ENCODE measurements at regions not wholly inside any gene's neighbourhood (a gene's known extent, or its start where the extent isn't known, plus 50 kb on each side); places are given as distances from the start of the nearest gene placed in this dataset.

GRCh38 chr17:68184141-68184571 is 63.7 kb upstream of the AMZ2 start:
- Histone ChIP-seq H3K9me3 (ENCODE audit: control insufficient read depth in 2 of 2, insufficient read depth in 1 of 2, low read depth in 1 of 2, low read length in 1 of 2) (no peaks in the 10 kb centered on the region), H3K27me3 (ENCODE audit: control insufficient read depth in 3 of 3, insufficient read depth in 3 of 3, low read length in 3 of 3) (no peaks in the 10 kb centered on the region), H3K36me3 (ENCODE audit: control insufficient read depth in 3 of 3, insufficient read depth in 2 of 3, low read depth in 1 of 3, low read length in 3 of 3) (no peaks in the 10 kb centered on the region), H3K4me3 (ENCODE audit: low read depth in 1 of 3, low read length in 3 of 3) (no peak overlapping the region), H3K27ac (ENCODE audit: low read depth in 1 of 3, low read length in 2 of 3) (peak overlapping the region in 2 of 3 donors; percentile 28 to 35), H3K4me1 (ENCODE audit: control insufficient read depth in 3 of 3, insufficient read depth in 2 of 3, low read depth in 1 of 3, low read length in 2 of 3) (no peaks in the 10 kb centered on the region)
- DNase-seq (no peak), FAIRE-seq (no peak)
- whole genome bisulfite sequencing, 3 donors = 79 to 91% (median 87%) methylated on average over 10 of the region's 10 CpGs

- 61 to 85% (median 83%) methylated on average over 4 of the region's 4 CpGs for WGBS, 3 donors
- Histone ChIP-seq H3K36me3 (ENCODE audit: control insufficient read depth in 3 of 3, insufficient read depth in 2 of 3, low read depth in 1 of 3, low read length in 3 of 3) (no peaks in the 10 kb centered on the region), H3K9me3 (ENCODE audit: control insufficient read depth in 2 of 2, insufficient read depth in 1 of 2, low read depth in 1 of 2, low read length in 1 of 2) (no peaks in the 10 kb centered on the region), H3K27me3 (ENCODE audit: control insufficient read depth in 3 of 3, insufficient read depth in 3 of 3, low read length in 3 of 3) (no peaks in the 10 kb centered on the region), H3K4me3 (ENCODE audit: low read depth in 1 of 3, low read length in 3 of 3) (no peak overlapping the region), H3K27ac (ENCODE audit: low read depth in 1 of 3, low read length in 2 of 3) (peak overlapping the region in 1 of 3 donors; percentile 2), H3K4me1 (ENCODE audit: control insufficient read depth in 3 of 3, insufficient read depth in 2 of 3, low read depth in 1 of 3, low read length in 2 of 3) (no peaks in the 10 kb centered on the region)
- no peak for FAIRE-seq
- DNase-seq = no peak
Observed at GRCh38 chr17:68184816-68185436, 62.9 kb upstream of the AMZ2 start.

- FAIRE-seq = no peak
- WGBS, 3 donors = 93 to 96% (median 95%) methylated on average over 2 of the region's 2 CpGs
- Histone ChIP-seq H3K27me3 (ENCODE audit: control insufficient read depth in 3 of 3, insufficient read depth in 3 of 3, low read length in 3 of 3) (no peaks in the 10 kb centered on the region), H3K27ac (ENCODE audit: low read depth in 1 of 3, low read length in 2 of 3) (no peak overlapping the region), H3K4me3 (ENCODE audit: low read depth in 1 of 3, low read length in 3 of 3) (no peak overlapping the region), H3K4me1 (ENCODE audit: control insufficient read depth in 3 of 3, insufficient read depth in 2 of 3, low read depth in 1 of 3, low read length in 2 of 3) (no peaks in the 10 kb centered on the region), H3K36me3 (ENCODE audit: control insufficient read depth in 3 of 3, insufficient read depth in 2 of 3, low read depth in 1 of 3, low read length in 3 of 3) (no peaks in the 10 kb centered on the region), H3K9me3 (ENCODE audit: control insufficient read depth in 2 of 2, insufficient read depth in 1 of 2, low read depth in 1 of 2, low read length in 1 of 2) (peaks cover 0 to 2% of the 10 kb centered on the region in 2 donors)
- no peak for DNase-seq
Observed at GRCh38 chr17:68185820-68186219, 62.0 kb upstream of the AMZ2 start.

GRCh38 chr17:68190495-68190894 is 57.3 kb upstream of the AMZ2 start:
- Histone ChIP-seq H3K4me1 (ENCODE audit: control insufficient read depth in 3 of 3, insufficient read depth in 2 of 3, low read depth in 1 of 3, low read length in 2 of 3) (no peaks in the 10 kb centered on the region), H3K27me3 (ENCODE audit: control insufficient read depth in 3 of 3, insufficient read depth in 3 of 3, low read length in 3 of 3) (peaks cover 0 to 13% (median 0%) of the 10 kb centered on the region in 3 donors), H3K27ac (ENCODE audit: low read depth in 1 of 3, low read length in 2 of 3) (no peak overlapping the region), H3K4me3 (ENCODE audit: low read depth in 1 of 3, low read length in 3 of 3) (no peak overlapping the region), H3K36me3 (ENCODE audit: control insufficient read depth in 3 of 3, insufficient read depth in 2 of 3, low read depth in 1 of 3, low read length in 3 of 3) (no peaks in the 10 kb centered on the region), H3K9me3 (ENCODE audit: control insufficient read depth in 2 of 2, insufficient read depth in 1 of 2, low read depth in 1 of 2, low read length in 1 of 2) (peaks cover 0 to 2% of the 10 kb centered on the region in 2 donors)
- FAIRE-seq (no peak), DNase-seq (no peak)
- 82 to 88% (median 85%) methylated on average over 4 of the region's 4 CpGs for WGBS, 3 donors

GRCh38 chr17:68195667-68196393 is 52.0 kb upstream of the AMZ2 start:
- Histone ChIP-seq H3K27ac (ENCODE audit: low read depth in 1 of 3, low read length in 2 of 3) (no peak overlapping the region), H3K36me3 (ENCODE audit: control insufficient read depth in 3 of 3, insufficient read depth in 2 of 3, low read depth in 1 of 3, low read length in 3 of 3) (no peaks in the 10 kb centered on the region), H3K9me3 (ENCODE audit: control insufficient read depth in 2 of 2, insufficient read depth in 1 of 2, low read depth in 1 of 2, low read length in 1 of 2) (peaks cover 0 to 3% of the 10 kb centered on the region in 2 donors), H3K4me1 (ENCODE audit: control insufficient read depth in 3 of 3, insufficient read depth in 2 of 3, low read depth in 1 of 3, low read length in 2 of 3) (peaks cover 0 to 16% (median 0%) of the 10 kb centered on the region in 3 donors), H3K4me3 (ENCODE audit: low read depth in 1 of 3, low read length in 3 of 3) (peak overlapping the region in 1 of 3 donors; percentile 39), H3K27me3 (ENCODE audit: control insufficient read depth in 3 of 3, insufficient read depth in 3 of 3, low read length in 3 of 3) (peaks cover 8 to 63% (median 23%) of the 10 kb centered on the region in 3 donors)
- no peak for FAIRE-seq
- peak in 1 of 2 donors; percentile 67 for DNase-seq
- WGBS, 3 donors = 13 to 14% (median 13%) methylated on average over 21 to 27 of the region's 27 CpGs

- 1 to 2% (median 2%) methylated on average over 40 to 63 of the region's 63 CpGs for WGBS, 3 donors
- H3K9me3 ChIP-seq (ENCODE audit: control insufficient read depth in 2 of 2, insufficient read depth in 1 of 2, low read depth in 1 of 2, low read length in 1 of 2) = peaks cover 0 to 3% of the 10 kb centered on the region in 2 donors
- DNase-seq (peak in 1 of 2 donors; percentile 26), FAIRE-seq (no peak)
- H3K4me3 ChIP-seq (ENCODE audit: low read depth in 1 of 3, low read length in 3 of 3) = peak overlapping the region in 2 of 3 donors; percentile 30 to 39
- peaks cover 8 to 70% (median 23%) of the 10 kb centered on the region in 3 donors for H3K27me3 ChIP-seq (ENCODE audit: control insufficient read depth in 3 of 3, insufficient read depth in 3 of 3, low read length in 3 of 3)
- H3K36me3 ChIP-seq (ENCODE audit: control insufficient read depth in 3 of 3, insufficient read depth in 2 of 3, low read depth in 1 of 3, low read length in 3 of 3) = no peaks in the 10 kb centered on the region
- peaks cover 0 to 19% (median 0%) of the 10 kb centered on the region in 3 donors for H3K4me1 ChIP-seq (ENCODE audit: control insufficient read depth in 3 of 3, insufficient read depth in 2 of 3, low read depth in 1 of 3, low read length in 2 of 3)
- H3K27ac ChIP-seq (ENCODE audit: low read depth in 1 of 3, low read length in 2 of 3) = no peak overlapping the region
Observed at GRCh38 chr17:68196394-68197090, 51.3 kb upstream of the AMZ2 start.

GRCh38 chr17:68197091-68197996 is 50.5 kb upstream of the AMZ2 start:
- H3K4me1 ChIP-seq (ENCODE audit: control insufficient read depth in 3 of 3, insufficient read depth in 2 of 3, low read depth in 1 of 3, low read length in 2 of 3) = peaks cover 0 to 19% (median 0%) of the 10 kb centered on the region in 3 donors
- peaks cover 8 to 75% (median 23%) of the 10 kb centered on the region in 3 donors for H3K27me3 ChIP-seq (ENCODE audit: control insufficient read depth in 3 of 3, insufficient read depth in 3 of 3, low read length in 3 of 3)
- no peak for FAIRE-seq
- peaks cover 0 to 3% of the 10 kb centered on the region in 2 donors for H3K9me3 ChIP-seq (ENCODE audit: control insufficient read depth in 2 of 2, insufficient read depth in 1 of 2, low read depth in 1 of 2, low read length in 1 of 2)
- no peaks in the 10 kb centered on the region for H3K36me3 ChIP-seq (ENCODE audit: control insufficient read depth in 3 of 3, insufficient read depth in 2 of 3, low read depth in 1 of 3, low read length in 3 of 3)
- H3K27ac ChIP-seq (ENCODE audit: low read depth in 1 of 3, low read length in 2 of 3) = no peak overlapping the region
- peak in 1 of 2 donors; percentile 33 for DNase-seq
- 2 to 5% (median 4%) methylated on average over 36 to 53 of the region's 53 CpGs for WGBS, 3 donors
- H3K4me3 ChIP-seq (ENCODE audit: low read depth in 1 of 3, low read length in 3 of 3) = peak overlapping the region in 1 of 3 donors; percentile 39
